Transverse colon (tissue), 3 donors: ENCODE measurements at regions not wholly inside any gene's neighbourhood (a gene's known extent, or its start where the extent isn't known, plus 50 kb on each side); places are given as distances from the start of the nearest gene placed in this dataset.

Source experiments
- POLR2A ChIP-seq: fragments of 450-650 bp; IDR thresholded peaks from one replicate; pipeline ENCODE4 v1.6.1; 2016; ENCODE audit warnings: antibody characterized with exemption, mild to moderate bottlenecking, moderate library complexity
- TF ChIP-seq, protein P1 (sequence below), 5 experiments: fragments of 200-600 bp in 3 of 5; fragments of 450-650 bp in 2 of 5; sonication (generic) in 3 of 5; IDR thresholded peaks; 1 replicate in 2 of 5; 2 replicates in 3 of 5; pipeline ENCODE4 v1.5.1; 2016 to 2017; ENCODE audit warnings: antibody characterized with exemption in 5 of 5, inconsistent platforms in 3 of 5, mild to moderate bottlenecking in 2 of 5, moderate library complexity in 1 of 5

DNA sequence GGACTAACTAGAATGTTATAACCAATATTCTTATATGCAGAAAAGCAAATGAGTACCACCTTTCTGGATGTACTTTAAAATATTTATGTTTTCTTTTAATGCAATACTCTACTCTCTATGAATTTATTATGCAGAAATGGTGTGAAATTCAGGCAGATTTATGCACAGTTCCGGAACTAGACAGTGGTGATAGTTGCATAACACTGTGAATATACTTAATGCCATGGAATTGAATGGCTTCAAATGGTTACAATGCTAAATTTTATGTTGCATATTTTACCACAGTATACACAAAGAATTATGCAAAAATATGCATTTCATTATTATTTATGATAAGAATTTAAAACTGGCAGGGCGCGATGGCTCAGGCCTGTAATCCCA lies 287.8 kb upstream of the FN1 start:
- TF ChIP-seq, protein P1, sequence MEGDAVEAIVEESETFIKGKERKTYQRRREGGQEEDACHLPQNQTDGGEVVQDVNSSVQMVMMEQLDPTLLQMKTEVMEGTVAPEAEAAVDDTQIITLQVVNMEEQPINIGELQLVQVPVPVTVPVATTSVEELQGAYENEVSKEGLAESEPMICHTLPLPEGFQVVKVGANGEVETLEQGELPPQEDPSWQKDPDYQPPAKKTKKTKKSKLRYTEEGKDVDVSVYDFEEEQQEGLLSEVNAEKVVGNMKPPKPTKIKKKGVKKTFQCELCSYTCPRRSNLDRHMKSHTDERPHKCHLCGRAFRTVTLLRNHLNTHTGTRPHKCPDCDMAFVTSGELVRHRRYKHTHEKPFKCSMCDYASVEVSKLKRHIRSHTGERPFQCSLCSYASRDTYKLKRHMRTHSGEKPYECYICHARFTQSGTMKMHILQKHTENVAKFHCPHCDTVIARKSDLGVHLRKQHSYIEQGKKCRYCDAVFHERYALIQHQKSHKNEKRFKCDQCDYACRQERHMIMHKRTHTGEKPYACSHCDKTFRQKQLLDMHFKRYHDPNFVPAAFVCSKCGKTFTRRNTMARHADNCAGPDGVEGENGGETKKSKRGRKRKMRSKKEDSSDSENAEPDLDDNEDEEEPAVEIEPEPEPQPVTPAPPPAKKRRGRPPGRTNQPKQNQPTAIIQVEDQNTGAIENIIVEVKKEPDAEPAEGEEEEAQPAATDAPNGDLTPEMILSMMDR (IDR thresholded peaks at IDR 0.05), result no peak
- no peak for TF ChIP-seq POLR2A
